H1 (cell line): ENCODE measurements at regions not wholly inside any gene's neighbourhood (a gene's known extent, or its start where the extent isn't known, plus 50 kb on each side); places are given as distances from the start of the nearest gene placed in this dataset.

Experiments used
- ATF2 ChIP-seq: IDR thresholded peaks from 2 replicates; pipeline ENCODE4 v1.6.1; 2012; ENCODE audit warnings: low read length, inconsistent platforms
- GTF2F1 ChIP-seq: IDR thresholded peaks from 2 replicates; pipeline ENCODE4 v1.6.1; 2012; ENCODE audit warnings: low read depth, low read length, improper control_type of control experiment, borderline replicate concordance
- KDM1A ChIP-seq: fragments of 200-600, 300-600 bp; sonication (generic); IDR thresholded peaks from 2 replicates; pipeline ENCODE4 v1.7.1; 2016; ENCODE audit warnings: mild to moderate bottlenecking, low read length, borderline replicate concordance
- RAD21 ChIP-seq, 2 experiments: IDR thresholded peaks in 1 of 2; conservative IDR thresholded peaks in 1 of 2; 2 replicates each; pipeline ENCODE4 v1.6.1; 2011; ENCODE audit warnings: low read depth in 2 of 2, low read length in 2 of 2, improper control_type of control experiment in 1 of 2, inconsistent platforms in 1 of 2, mild to moderate bottlenecking in 1 of 2, moderate library complexity in 1 of 2
- RFX5 ChIP-seq: IDR thresholded peaks from 2 replicates; pipeline ENCODE4 v1.6.1; 2011; ENCODE audit warnings: low read depth, low read length, improper control_type of control experiment, borderline replicate concordance
- RXRA ChIP-seq: IDR thresholded peaks from 2 replicates; pipeline ENCODE4 v1.6.1; 2011; ENCODE audit warnings: low read depth, mild to moderate bottlenecking, low read length, moderate library complexity; ENCODE audit not compliant: insufficient read depth
- SAP30 ChIP-seq: fragments of 300-600 bp; sonication (generic); IDR thresholded peaks from 2 replicates; pipeline ENCODE4 v1.7.1; 2012; ENCODE audit warnings: low read length, moderate library complexity, mild to moderate bottlenecking, inconsistent platforms; ENCODE audit not compliant: insufficient read depth, insufficient replicate concordance
- SP1 ChIP-seq: IDR thresholded peaks from 2 replicates; pipeline ENCODE4 v1.6.1; 2011; ENCODE audit warnings: low read depth, low read length
- TAF7 ChIP-seq: optimal IDR thresholded peaks from 2 replicates; pipeline ENCODE3; 2011; ENCODE audit warnings: low read depth, mild to moderate bottlenecking, inconsistent platforms, low read length, moderate library complexity, borderline replicate concordance
- TEAD4 ChIP-seq: IDR thresholded peaks from 2 replicates; pipeline ENCODE4 v1.6.1; 2012; ENCODE audit warnings: low read depth, low read length, inconsistent platforms, mixed read lengths

- TF ChIP-seq ATF2: no peak
- no peak for TF ChIP-seq KDM1A
- 0 out of 2 replicates have a peak, but pooled peaks have one; percentile 20 for TF ChIP-seq SP1
- no peak for TF ChIP-seq GTF2F1
- no peak for TF ChIP-seq TEAD4
- TF ChIP-seq RFX5: no peak
- TF ChIP-seq TAF7: no peak
- TF ChIP-seq RXRA: no peak
- no peak for TF ChIP-seq RAD21 (IDR thresholded peaks at IDR 0.05 in 1 of 2, conservative IDR thresholded peaks at IDR 0.05 in 1 of 2; ENCODE audit: low read depth in 2 of 2, low read length in 2 of 2)
- TF ChIP-seq SAP30: no peak
Observed at GRCh38 chr4:103948244-103949018, 228.6 kb upstream of the TACR3 start (continued).
